ENCODE measurements at regions not wholly inside any gene's neighbourhood (a gene's known extent, or its start where the extent isn't known, plus 50 kb on each side); places are given as distances from the start of the nearest gene placed in this dataset.
"Not testable (repeated sequence)": the region's sequence is repeated elsewhere in the genome, so short reads cannot be mapped to it uniquely, and the experiment has no call there.

DNA sequence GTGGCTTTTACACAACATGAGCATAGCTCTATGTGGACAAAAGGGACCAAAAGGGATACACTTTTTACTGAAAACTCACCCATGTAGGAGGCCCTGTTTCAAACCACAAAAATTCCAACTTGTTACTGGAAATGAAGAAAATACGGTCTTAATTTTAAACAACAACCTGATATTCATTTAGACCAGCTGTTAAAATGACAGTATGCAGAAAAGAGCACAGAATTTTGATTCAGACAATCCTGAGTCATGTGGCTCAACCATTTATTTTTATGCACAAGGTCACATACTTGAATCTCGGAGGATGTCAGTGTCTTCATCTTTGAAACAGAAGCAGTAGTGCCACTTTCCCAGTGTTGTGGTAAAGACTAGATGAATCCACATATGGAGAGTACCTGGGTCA lies 426.5 kb upstream of the NFE2L3 start:
- no peak for DNase-seq
- H3K27me3 Mint-ChIP-seq: peaks cover 15 to 31% (median 21%) of the 10 kb centered on the region in 3 donors
- H3K27ac Mint-ChIP-seq: no peak overlapping the region
- H3K4me3 Mint-ChIP-seq: no peak overlapping the region
- H3K36me3 Mint-ChIP-seq: no peaks in the 10 kb centered on the region
- no peak for ATAC-seq (ENCODE audit: low read depth in 2 of 2)
- H3K4me1 Mint-ChIP-seq: no peaks in the 10 kb centered on the region
- no peaks in the 10 kb centered on the region for H3K9me3 Mint-ChIP-seq

DNA sequence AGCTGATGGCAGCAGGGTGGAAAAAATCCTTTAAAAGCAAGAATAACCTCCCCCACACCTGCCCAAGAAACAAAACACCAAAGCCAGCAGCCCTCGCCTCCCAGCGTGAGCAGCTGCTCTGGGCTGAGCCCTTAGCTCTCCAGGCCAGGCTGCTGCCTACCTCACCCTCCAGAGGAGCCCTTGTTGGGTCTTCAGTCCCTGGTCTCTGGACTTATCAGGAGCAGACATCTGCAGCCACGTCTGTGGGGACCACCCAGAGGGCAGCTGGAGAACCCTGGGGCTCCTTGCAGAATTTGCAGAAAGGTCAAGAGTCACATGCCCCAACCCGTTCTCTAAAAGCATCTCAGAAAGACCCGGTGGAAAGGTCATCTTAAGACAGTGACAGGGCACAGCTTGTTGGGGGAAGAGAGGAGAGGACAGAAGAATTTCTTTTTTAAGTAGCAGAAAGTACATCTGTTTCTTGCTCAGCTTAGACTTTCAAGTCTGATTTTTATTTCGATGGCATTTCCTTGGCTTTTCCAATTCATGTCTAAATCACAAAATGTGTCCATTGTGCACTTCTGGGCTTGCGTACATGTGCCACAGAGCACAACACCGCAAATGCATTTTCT lies 425.7 kb upstream of the NFE2L3 start:
- Mint-ChIP-seq H3K27ac (no peak overlapping the region), H3K9me3 (no peaks in the 10 kb centered on the region), H3K36me3 (no peaks in the 10 kb centered on the region), H3K27me3 (peaks cover 11 to 27% (median 18%) of the 10 kb centered on the region in 3 donors), H3K4me1 (no peaks in the 10 kb centered on the region), H3K4me3 (no peak overlapping the region)
- no peak for ATAC-seq (ENCODE audit: low read depth in 2 of 2)
- no peak for DNase-seq

DNA sequence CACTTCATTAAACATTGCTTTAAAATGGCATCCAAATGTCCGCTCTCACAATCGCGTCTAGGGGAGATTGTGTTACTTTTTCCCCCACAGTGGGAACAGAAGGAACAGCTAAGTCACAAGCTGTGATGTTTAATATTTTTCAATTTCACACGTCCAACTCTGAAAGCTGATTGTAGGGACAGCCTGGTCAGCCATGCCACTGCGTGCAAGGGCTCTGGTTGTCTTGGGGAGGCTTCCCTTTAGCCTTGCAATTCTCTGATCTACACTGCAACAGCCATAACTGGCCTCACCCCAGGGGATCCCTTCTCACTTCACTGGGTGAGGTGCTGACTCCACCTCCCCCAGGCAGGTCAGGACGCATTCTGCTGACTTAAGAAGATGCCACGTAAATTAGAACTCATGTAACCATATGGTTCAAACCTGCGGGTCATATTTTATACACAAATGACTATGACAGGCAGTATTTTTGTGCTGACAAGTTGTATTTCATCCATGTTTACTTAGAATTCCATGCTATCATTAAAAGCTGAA lies 425.2 kb upstream of the NFE2L3 start:
- Mint-ChIP-seq H3K9me3 (no peaks in the 10 kb centered on the region), H3K36me3 (no peaks in the 10 kb centered on the region), H3K4me3 (no peak overlapping the region), H3K4me1 (no peaks in the 10 kb centered on the region), H3K27me3 (peaks cover 6 to 22% (median 16%) of the 10 kb centered on the region in 3 donors), H3K27ac (no peak overlapping the region)
- DNase-seq: no peak
- ATAC-seq (ENCODE audit: low read depth in 2 of 2): no peak

DNA sequence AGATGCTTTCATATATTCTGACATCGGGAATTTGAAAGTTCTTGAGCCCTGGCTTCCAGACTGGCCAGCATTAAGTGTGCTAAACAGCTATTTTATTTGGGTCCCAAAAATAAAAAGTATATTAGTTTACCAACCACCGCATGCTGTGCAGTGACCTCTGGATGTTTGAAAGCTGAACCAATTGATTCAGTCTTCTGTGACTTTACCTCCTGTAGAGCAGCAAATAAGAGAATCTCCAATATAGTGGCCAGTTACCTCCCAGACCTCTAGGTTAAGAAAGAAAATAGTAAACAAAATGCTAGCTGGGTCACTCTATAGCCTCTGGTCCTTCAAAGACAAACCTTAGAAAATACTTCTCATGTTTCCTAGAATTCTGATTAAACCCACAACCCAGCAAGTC lies 424.6 kb upstream of the NFE2L3 start:
- H3K4me1 Mint-ChIP-seq: no peaks in the 10 kb centered on the region
- H3K27me3 Mint-ChIP-seq: peaks cover 6 to 22% (median 16%) of the 10 kb centered on the region in 3 donors
- H3K36me3 Mint-ChIP-seq: no peaks in the 10 kb centered on the region
- ATAC-seq (ENCODE audit: low read depth in 2 of 2) (no peak), DNase-seq (no peak)
- no peaks in the 10 kb centered on the region for H3K9me3 Mint-ChIP-seq
- no peak overlapping the region for H3K27ac Mint-ChIP-seq
- H3K4me3 Mint-ChIP-seq: no peak overlapping the region

DNA sequence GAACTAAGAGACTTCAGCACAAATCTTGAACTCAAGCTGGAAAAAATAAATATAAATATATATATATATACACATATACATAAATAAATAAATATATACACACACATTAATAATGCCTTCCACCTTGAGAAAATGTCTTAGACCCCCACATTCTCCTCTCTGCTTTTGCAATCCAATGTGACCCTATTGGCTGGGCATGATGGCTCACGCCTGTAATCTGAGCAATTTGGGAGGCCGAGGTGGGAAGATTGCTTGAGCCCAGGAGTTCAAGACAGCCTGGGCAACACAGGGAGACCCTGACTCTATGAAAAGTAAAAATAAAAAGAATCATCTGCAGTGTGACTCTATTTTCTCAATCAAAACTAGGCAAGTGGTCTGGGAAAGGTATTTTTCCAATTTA lies 424.1 kb upstream of the NFE2L3 start:
- Mint-ChIP-seq H3K27ac (no peak overlapping the region), H3K27me3 (peaks cover 6 to 22% (median 14%) of the 10 kb centered on the region in 3 donors), H3K4me1 (no peaks in the 10 kb centered on the region), H3K36me3 (no peaks in the 10 kb centered on the region), H3K4me3 (no peak overlapping the region), H3K9me3 (no peaks in the 10 kb centered on the region)
- ATAC-seq (ENCODE audit: low read depth in 2 of 2): no peak
- DNase-seq: no peak

DNA sequence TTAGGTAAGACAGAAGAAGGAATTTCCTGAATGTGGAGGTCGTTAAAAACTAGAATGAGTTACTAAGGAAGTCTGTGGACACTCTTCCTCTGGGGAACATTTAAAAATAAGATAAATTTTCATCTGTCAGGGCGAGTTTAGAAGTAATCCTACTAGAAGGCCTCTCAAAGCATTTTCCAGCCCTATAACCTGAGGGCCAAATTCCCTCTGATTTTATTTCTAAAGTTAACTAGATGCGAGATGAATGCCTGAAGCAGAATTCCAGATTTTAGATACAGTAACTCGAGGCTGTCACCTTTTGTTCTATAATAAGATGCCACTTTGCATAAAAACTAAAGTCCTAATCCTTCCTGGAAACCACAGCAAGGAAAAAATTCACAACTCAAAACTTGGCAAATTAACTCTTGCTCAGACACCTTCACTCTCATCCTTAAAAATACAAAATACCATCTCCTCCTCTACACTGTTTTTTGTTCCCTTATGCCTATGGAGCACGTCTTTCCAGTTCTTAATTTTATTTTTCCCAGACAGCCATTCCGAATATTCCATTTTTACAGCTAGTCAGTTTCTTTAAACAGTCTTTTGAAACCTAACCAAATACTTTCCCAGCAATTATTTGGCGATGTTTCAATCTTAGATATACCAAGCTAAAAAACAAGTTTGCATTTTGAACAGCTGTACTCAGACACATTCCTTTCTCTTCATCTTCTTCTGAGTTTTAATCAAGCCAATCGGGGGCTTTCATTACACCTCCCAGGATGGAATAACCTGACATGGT lies 420.7 kb upstream of the NFE2L3 start:
- H3K36me3 Mint-ChIP-seq: no peaks in the 10 kb centered on the region
- no peak overlapping the region for H3K27ac Mint-ChIP-seq

DNA sequence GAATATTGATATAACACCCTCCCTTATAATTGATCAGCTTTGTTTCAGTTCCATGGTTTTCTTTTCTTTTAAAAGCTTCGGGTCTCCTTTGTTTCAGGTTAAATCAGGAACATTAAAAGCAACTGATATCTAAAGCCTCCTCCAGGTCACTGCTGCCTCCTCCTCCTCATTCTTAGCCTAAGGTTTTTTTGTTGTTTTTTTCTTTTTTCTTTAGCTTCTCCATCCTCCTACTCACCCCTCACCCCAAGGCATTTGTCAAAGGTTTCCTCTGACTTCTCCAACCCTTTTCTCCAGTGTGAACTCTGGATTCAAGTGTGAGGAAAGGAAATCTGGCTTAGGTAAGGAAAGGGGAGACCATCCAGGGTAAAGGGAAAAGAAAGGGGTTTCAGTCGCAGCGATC lies 420.2 kb upstream of the NFE2L3 start:
- no peaks in the 10 kb centered on the region for H3K36me3 Mint-ChIP-seq
- peaks cover 0 to 3% (median 0%) of the 10 kb centered on the region in 7 donors for H3K9me3 Mint-ChIP-seq
- no peaks in the 10 kb centered on the region for H3K4me1 Mint-ChIP-seq
- DNase-seq (no peak), ATAC-seq (ENCODE audit: low read depth in 2 of 2) (no peak)
- peaks cover 15 to 32% (median 29%) of the 10 kb centered on the region in 3 donors for H3K27me3 Mint-ChIP-seq
- no peak overlapping the region for H3K27ac Mint-ChIP-seq
- no peak overlapping the region for H3K4me3 Mint-ChIP-seq

More for the DNA sequence above, 420.7 kb upstream of the NFE2L3 start:
- peaks cover 0 to 3% (median 0%) of the 10 kb centered on the region in 7 donors for H3K9me3 Mint-ChIP-seq
- ATAC-seq (ENCODE audit: low read depth in 2 of 2) (no peak), DNase-seq (no peak)
- H3K27me3 Mint-ChIP-seq: peaks cover 17 to 26% (median 24%) of the 10 kb centered on the region in 3 donors
- H3K4me3 Mint-ChIP-seq: no peak overlapping the region
- H3K4me1 Mint-ChIP-seq: no peaks in the 10 kb centered on the region

DNA sequence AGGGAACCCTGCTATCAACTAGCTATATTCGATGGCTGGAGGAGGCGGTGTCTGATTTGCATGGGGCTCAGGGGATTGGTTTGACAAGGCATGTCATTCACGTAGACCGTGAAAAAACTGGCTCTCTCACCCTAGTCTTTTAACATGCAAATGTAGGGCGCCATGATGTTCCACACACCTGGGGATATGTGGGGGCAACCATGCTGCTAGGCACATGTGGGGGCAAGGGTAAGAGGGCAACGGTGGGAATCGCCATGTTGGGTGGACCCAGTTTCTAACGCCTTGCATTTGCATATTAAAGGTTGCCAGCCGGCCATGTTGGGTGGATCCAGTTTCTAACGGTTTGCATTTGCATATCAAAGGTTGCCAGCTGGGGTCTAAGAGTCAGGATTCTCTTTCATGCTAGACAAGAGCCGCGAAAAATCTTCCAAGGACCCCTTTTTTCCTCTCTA lies 419.2 kb upstream of the NFE2L3 start:
- H3K4me3 Mint-ChIP-seq: no peak overlapping the region
- H3K27ac Mint-ChIP-seq: no peak overlapping the region
- peaks cover 0 to 3% (median 0%) of the 10 kb centered on the region in 7 donors for H3K9me3 Mint-ChIP-seq
- no peak for DNase-seq
- H3K36me3 Mint-ChIP-seq: no peaks in the 10 kb centered on the region
- ATAC-seq (ENCODE audit: low read depth in 2 of 2): no peak
- peaks cover 18 to 38% (median 32%) of the 10 kb centered on the region in 3 donors for H3K27me3 Mint-ChIP-seq
- H3K4me1 Mint-ChIP-seq: no peaks in the 10 kb centered on the region

DNA sequence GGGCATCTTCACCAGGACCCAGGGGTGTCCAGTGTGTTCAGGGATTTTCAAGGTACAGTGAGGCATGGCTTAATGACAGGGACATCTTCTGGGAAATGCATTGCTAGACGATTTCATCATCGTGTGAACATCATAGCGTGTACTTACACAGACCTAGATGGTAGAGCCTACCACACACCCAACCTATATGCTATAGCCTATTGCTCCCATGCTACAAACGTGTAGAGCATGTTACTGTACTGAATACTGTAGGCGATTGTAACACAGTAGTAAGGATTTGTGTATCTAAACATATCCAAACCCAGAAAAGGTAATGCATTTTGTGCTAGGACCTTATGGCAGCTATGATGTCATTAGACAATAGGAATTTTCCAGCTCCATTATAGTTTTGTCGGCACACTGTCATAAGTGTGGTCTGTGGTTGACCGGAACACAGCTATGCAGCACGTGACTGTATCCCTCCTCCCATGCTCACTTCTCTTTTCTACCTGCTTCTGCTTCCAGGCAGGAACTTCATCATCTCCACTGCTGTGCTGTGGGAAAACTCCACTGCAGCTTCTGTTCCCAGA lies 416.2 kb upstream of the NFE2L3 start:
- no peak overlapping the region for H3K4me3 Mint-ChIP-seq
- peaks cover 0 to 3% (median 0%) of the 10 kb centered on the region in 7 donors for H3K9me3 Mint-ChIP-seq
- ATAC-seq (ENCODE audit: low read depth in 2 of 2) (no peak), DNase-seq (no peak)
- H3K27ac Mint-ChIP-seq: no peak overlapping the region
- H3K36me3 Mint-ChIP-seq: no peaks in the 10 kb centered on the region
- H3K4me1 Mint-ChIP-seq: no peaks in the 10 kb centered on the region
- H3K27me3 Mint-ChIP-seq: peaks cover 35 to 39% (median 36%) of the 10 kb centered on the region in 3 donors

DNA sequence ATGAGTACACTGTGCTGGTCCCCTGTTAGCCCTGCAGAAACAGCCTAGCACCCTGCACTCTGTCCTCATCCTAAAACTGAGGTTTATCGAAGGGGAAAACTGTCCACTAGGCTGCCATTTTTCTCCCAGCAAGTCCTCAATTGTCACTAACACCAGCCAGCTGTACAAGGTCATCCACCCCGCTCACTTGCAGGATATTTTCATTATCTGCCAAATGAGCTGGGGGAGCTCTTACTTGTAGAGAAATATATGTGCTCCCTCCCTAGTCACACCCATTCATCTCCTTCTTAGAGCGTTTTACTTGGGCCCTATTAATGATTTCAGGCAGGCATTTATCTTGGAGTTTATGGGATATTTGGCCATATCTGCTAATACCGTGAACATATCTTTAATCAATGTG lies 413.5 kb upstream of the NFE2L3 start:
- Mint-ChIP-seq H3K36me3 (no peaks in the 10 kb centered on the region), H3K27ac (no peak overlapping the region), H3K4me1 (no peaks in the 10 kb centered on the region), H3K4me3 (no peak overlapping the region), H3K27me3 (peaks cover 51 to 54% (median 52%) of the 10 kb centered on the region in 3 donors), H3K9me3 (peaks cover 0 to 4% (median 0%) of the 10 kb centered on the region in 7 donors)
- ATAC-seq (ENCODE audit: low read depth in 2 of 2) (no peak), DNase-seq (no peak)

DNA sequence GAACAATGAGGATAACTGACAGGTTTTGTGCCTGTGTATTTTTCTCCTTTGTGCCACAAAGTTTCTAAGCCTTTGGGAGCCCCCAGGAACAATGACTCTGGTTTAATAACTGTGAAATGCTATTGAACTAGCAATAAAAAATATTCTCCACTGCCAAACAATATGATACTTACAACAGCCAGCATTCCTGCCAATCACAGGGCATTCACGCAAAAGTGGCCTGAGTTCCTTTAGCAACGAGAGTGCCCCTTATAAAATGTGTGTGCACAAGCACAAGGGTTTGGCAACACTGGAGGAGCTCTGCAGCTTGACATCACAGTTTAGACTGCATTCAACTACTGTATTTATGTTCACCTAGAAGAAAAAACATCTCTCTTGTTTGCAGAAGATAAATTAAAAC lies 412.9 kb upstream of the NFE2L3 start:
- no peaks in the 10 kb centered on the region for H3K4me1 Mint-ChIP-seq

DNA sequence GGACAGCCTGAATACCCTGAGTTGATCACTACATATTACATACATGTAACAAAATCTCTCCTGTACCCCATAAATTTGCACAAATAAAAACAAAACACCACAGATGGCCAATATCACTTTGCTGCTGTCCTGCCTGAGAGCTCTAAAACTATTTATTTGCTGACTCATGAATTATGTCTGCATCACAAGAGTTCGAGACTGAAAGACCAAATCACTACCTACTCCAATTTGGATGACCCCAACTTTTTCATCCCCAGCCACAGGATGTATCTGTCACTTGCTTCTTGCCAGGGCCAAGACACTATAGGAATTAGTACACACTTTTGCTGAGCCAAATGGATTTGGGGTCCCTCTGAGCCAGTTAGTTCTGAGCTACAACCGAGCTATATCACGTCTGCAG lies 409.7 kb upstream of the NFE2L3 start:
- H3K36me3 Mint-ChIP-seq: no peaks in the 10 kb centered on the region
- peaks cover 0 to 4% (median 0%) of the 10 kb centered on the region in 7 donors for H3K9me3 Mint-ChIP-seq
- H3K4me1 Mint-ChIP-seq: no peaks in the 10 kb centered on the region
- H3K4me3 Mint-ChIP-seq: no peak overlapping the region
- DNase-seq (no peak), ATAC-seq (ENCODE audit: low read depth in 2 of 2) (no peak)
- peaks cover 27 to 36% (median 28%) of the 10 kb centered on the region in 3 donors for H3K27me3 Mint-ChIP-seq
- no peak overlapping the region for H3K27ac Mint-ChIP-seq

More for the DNA sequence above, 412.9 kb upstream of the NFE2L3 start:
- H3K4me3 Mint-ChIP-seq: no peak overlapping the region
- no peak for DNase-seq
- peaks cover 48 to 51% (median 48%) of the 10 kb centered on the region in 3 donors for H3K27me3 Mint-ChIP-seq
- H3K27ac Mint-ChIP-seq: no peak overlapping the region
- H3K36me3 Mint-ChIP-seq: no peaks in the 10 kb centered on the region
- no peak for ATAC-seq (ENCODE audit: low read depth in 2 of 2)
- peaks cover 0 to 4% (median 0%) of the 10 kb centered on the region in 7 donors for H3K9me3 Mint-ChIP-seq

DNA sequence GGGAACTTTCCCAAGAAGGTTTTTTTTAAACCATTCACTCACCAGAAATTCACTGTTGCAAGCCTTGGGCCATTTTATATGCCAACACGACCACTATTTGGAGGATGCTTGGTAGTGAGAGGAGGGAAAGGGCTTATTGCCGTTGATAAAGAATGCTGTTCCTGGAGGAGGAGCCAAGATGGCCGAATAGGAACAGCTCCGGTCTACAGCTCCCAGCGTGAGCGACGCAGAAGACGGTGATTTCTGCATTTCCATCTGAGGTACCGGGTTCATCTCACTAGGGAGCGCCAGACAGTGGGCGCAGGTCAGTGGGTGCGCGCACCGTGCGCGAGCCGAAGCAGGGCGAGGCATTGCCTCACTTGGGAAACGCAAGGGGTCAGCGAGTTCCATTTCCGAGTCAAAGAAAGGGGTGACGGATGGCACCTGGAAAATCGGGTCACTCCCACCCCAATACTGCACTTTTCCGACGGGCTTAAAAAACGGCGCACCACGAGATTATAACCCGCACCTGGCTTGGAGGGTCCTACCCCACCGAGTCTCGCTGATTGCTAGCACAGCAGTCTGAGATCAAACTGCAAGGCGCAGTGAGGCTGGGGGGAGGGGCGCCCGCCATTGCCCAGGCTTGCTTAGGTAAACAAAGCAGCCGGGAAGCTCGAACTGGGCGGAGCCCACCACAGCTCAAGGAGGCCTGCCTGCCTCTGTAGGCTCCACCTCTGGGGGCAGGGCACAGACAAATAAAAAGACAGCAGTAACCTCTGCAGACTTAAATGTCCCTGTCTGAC lies 408.1 kb upstream of the NFE2L3 start:
- not testable (repeated sequence) for DNase-seq; H3K36me3 Mint-ChIP-seq; H3K9me3 Mint-ChIP-seq; H3K27ac Mint-ChIP-seq; ATAC-seq (ENCODE audit: low read depth in 2 of 2); H3K4me1 Mint-ChIP-seq; H3K4me3 Mint-ChIP-seq
- peaks cover 18 to 24% (median 22%) of the 10 kb centered on the region in 3 donors for H3K27me3 Mint-ChIP-seq

Measured in naive B cell (primary cell).